HCT116 (cell line): ENCODE measurements at regions not wholly inside any gene's neighbourhood (a gene's known extent, or its start where the extent isn't known, plus 50 kb on each side); places are given as distances from the start of the nearest gene placed in this dataset.

Experiments used
- ATAC-seq: fragments of 200-7000 bp; cut with Tn5 transposase; 2 replicates; pipeline ENCODE4 v1.9.1; 2020; ENCODE audit warnings: mild to moderate bottlenecking, moderate library complexity
- BruUV-seq: library from RNA; stranded (reverse); fragments of 400-500 nt; replicated peaks from 2 replicates; lab custom pipeline; 2021; lab: Mats Ljungman, UMichigan
- CTCF ChIA-PET: fragments of 300-600 bp; sonication (Branson Sonifier 250); formaldehyde crosslinking; loops from one replicate; lab custom pipeline; 2021; ENCODE audit warnings: antibody characterized with exemption; lab: Charles Lee
- POLR2A ChIA-PET: fragments of 300-600, 350-600 bp; sonication (Branson Sonifier 250); formaldehyde crosslinking; loops from one replicate; lab custom pipeline; 2021; ENCODE audit warnings: antibody characterized with exemption; lab: Charles Lee
- RAD21 ChIA-PET, 2 experiments: fragments of 300-600 bp; sonication (Branson Sonifier 250); formaldehyde crosslinking; loops; one replicate each; lab custom pipeline; 2023; ENCODE audit warnings: low total read pairs in 2 of 2; ENCODE audit not compliant: uncharacterized antibody in 2 of 2, unreplicated experiment in 2 of 2, low non-redundant PET in 1 of 2; lab: Charles Lee
- DNase-seq: peaks from one replicate; pipeline ENCODE4 v3.0.0-alpha.2; 2010; ENCODE audit warnings: low read depth, low spot score
- H2AFZ ChIP-seq: fragments of 200-600 bp; shearing (Covaris generic), sonication (generic); 2 replicates; pipeline ENCODE4 v1.6.1; 2017; ENCODE audit warnings: low read depth, mixed run types, mixed read lengths, antibody characterized with exemption, low read length; ENCODE audit not compliant: poor library complexity, severe bottlenecking
- H3K27ac ChIP-seq: 2 replicates; pipeline ENCODE4 v1.5.1; 2012; ENCODE audit warnings: low read depth, low read length
- H3K27me3 ChIP-seq: fragments of 200-600 bp; sonication (generic); 2 replicates; pipeline ENCODE4 v1.6.1; 2016; ENCODE audit warnings: mixed run types, low read length, mixed read lengths; ENCODE audit not compliant: insufficient read depth
- H3K36me3 ChIP-seq, 2 experiments: fragments of 200-500 bp in 1 of 2; fragments of 200-600 bp in 1 of 2; sonication (Bioruptor generic) in 1 of 2; sonication (generic) in 1 of 2; 2 replicates each; pipeline versions ENCODE4 v1.5.1 to v1.6.1; 2014 to 2016; ENCODE audit warnings: low read length in 2 of 2, inconsistent platforms in 1 of 2, mixed read lengths in 1 of 2, mixed run types in 1 of 2; ENCODE audit not compliant: insufficient read depth in 2 of 2, control insufficient read depth in 1 of 2
- H3K4me1 ChIP-seq, 2 experiments: fragments of 200-600 bp in 1 of 2; sonication (generic) in 1 of 2; 2 replicates each; pipeline versions ENCODE4 v1.5.1 to v1.6.1; 2012 to 2017; ENCODE audit warnings: low read length in 2 of 2, inconsistent platforms in 1 of 2, mild to moderate bottlenecking in 1 of 2, mixed read lengths in 1 of 2, mixed run types in 1 of 2, moderate library complexity in 1 of 2; ENCODE audit not compliant: insufficient read depth in 2 of 2, control insufficient read depth in 1 of 2
- H3K4me2 ChIP-seq: fragments of 200-600 bp; sonication (generic); 2 replicates; pipeline ENCODE4 v1.6.1; 2017; ENCODE audit warnings: mixed run types, low read length, mixed read lengths
- H3K4me3 ChIP-seq, 2 experiments: fragments of 200-600 bp in 1 of 2; sonication (generic) in 1 of 2; replicated peaks in 1 of 2; 2 replicates each; pipeline ENCODE4 v1.5.1; 2011 to 2016; ENCODE audit warnings: low read length in 2 of 2, control low read depth in 1 of 2, low read depth in 1 of 2, mild to moderate bottlenecking in 1 of 2, mixed read lengths in 1 of 2, mixed run types in 1 of 2
- H3K79me2 ChIP-seq: fragments of 200-600 bp; sonication (generic); 2 replicates; pipeline ENCODE4 v1.6.1; 2017; ENCODE audit warnings: mild to moderate bottlenecking, mixed run types, low read length, moderate library complexity, mixed read lengths; ENCODE audit not compliant: insufficient read depth
- H3K9ac ChIP-seq: fragments of 200-600 bp; sonication (generic); 2 replicates; pipeline ENCODE4 v1.6.1; 2016; ENCODE audit warnings: low read length, mixed read lengths
- H3K9me2 ChIP-seq: fragments of 200-600 bp; sonication (generic), shearing (Covaris generic); 2 replicates; pipeline ENCODE4 v1.6.1; 2017; ENCODE audit warnings: mixed run types, mild to moderate bottlenecking, moderate library complexity; ENCODE audit not compliant: insufficient read depth
- H3K9me3 ChIP-seq, 2 experiments: fragments of 200-500 bp in 1 of 2; fragments of 200-600 bp in 1 of 2; sonication (Bioruptor generic) in 1 of 2; sonication (generic) in 1 of 2; 2 replicates each; pipeline ENCODE4 v1.6.1; 2014 to 2017; ENCODE audit warnings: low read length in 2 of 2, mixed read lengths in 2 of 2, inconsistent platforms in 1 of 2, low read depth in 1 of 2, mild to moderate bottlenecking in 1 of 2, mixed run types in 1 of 2, moderate library complexity in 1 of 2; ENCODE audit not compliant: control insufficient read depth in 1 of 2, insufficient read depth in 1 of 2
- H4K20me1 ChIP-seq: fragments of 200-600 bp; sonication (generic), shearing (Covaris generic); 2 replicates; pipeline ENCODE4 v1.6.1; 2017; ENCODE audit warnings: mixed run types, mild to moderate bottlenecking, moderate library complexity; ENCODE audit not compliant: insufficient read depth
- CBX3 ChIP-seq: IDR thresholded peaks from 2 replicates; pipeline ENCODE4 v1.6.1; 2012; ENCODE audit warnings: low read depth
- EGR1 ChIP-seq: IDR thresholded peaks from 2 replicates; pipeline ENCODE4 v1.6.1; 2012; ENCODE audit warnings: low read depth
- EZH2 ChIP-seq: fragments of 200-600 bp; sonication (generic); IDR thresholded peaks from 2 replicates; pipeline ENCODE4 v1.6.1; 2017; ENCODE audit warnings: antibody characterized with exemption, mixed run types
- EZH2phosphoT487 ChIP-seq: fragments of 200-600 bp; IDR thresholded peaks from 2 replicates; pipeline ENCODE4 v1.6.1; 2018; ENCODE audit warnings: antibody characterized with exemption, borderline replicate concordance
- FOSL1 ChIP-seq: IDR thresholded peaks from 2 replicates; pipeline ENCODE4 v1.6.1; 2012; ENCODE audit warnings: low read depth
- POLR2A ChIP-seq: IDR thresholded peaks from 2 replicates; pipeline ENCODE4 v1.7.0; 2011; ENCODE audit warnings: borderline replicate concordance; ENCODE audit not compliant: insufficient read depth, insufficient read length; ENCODE audit errors: extremely low read depth
- RAD21 ChIP-seq: IDR thresholded peaks from 2 replicates; pipeline ENCODE4 v1.6.1; 2012; ENCODE audit warnings: low read depth, mild to moderate bottlenecking
- SRF ChIP-seq: IDR thresholded peaks from 2 replicates; pipeline ENCODE4 v1.6.1; 2012; ENCODE audit warnings: low read depth
- TCF7L2 ChIP-seq: IDR thresholded peaks from 2 replicates; pipeline ENCODE4 v1.7.0; 2011; ENCODE audit warnings: borderline replicate concordance, inconsistent platforms; ENCODE audit not compliant: insufficient read depth, insufficient read length; ENCODE audit errors: extremely low read depth
- YY1 ChIP-seq: IDR thresholded peaks from 2 replicates; pipeline ENCODE4 v1.6.1; 2011; ENCODE audit warnings: low read length, low read depth, moderate library complexity, mild to moderate bottlenecking; ENCODE audit not compliant: insufficient replicate concordance; ENCODE audit errors: extremely low read depth
- ZFX ChIP-seq: fragments of 450-650 bp; IDR thresholded peaks from 2 replicates; pipeline ENCODE4 v1.6.1; 2017
- ZNF274 ChIP-seq: fragments of 200-500 bp; sonication (Bioruptor generic); IDR thresholded peaks from 2 replicates; pipeline ENCODE4 v1.6.1; 2014; ENCODE audit warnings: mild to moderate bottlenecking, low read depth, low read length, inconsistent platforms
- intact Hi-C: fragments of 100-400 bp; cut with micrococcal nuclease; formaldehyde crosslinking; loops from 2 replicates; pipeline ENCODE4 v1.10.0; 2022
- TF ChIP-seq, protein P1 (sequence below): IDR thresholded peaks from 2 replicates; pipeline ENCODE4 v1.6.1; 2012; ENCODE audit warnings: low read depth
- TF ChIP-seq, protein P2 (sequence below): IDR thresholded peaks from 2 replicates; pipeline ENCODE4 v1.6.1; 2012
- TF ChIP-seq, protein P3 (sequence below), 3 experiments: fragments of 200-600 bp in 1 of 3; sonication (generic) in 1 of 3; IDR thresholded peaks in 2 of 3; conservative IDR thresholded peaks in 1 of 3; 2 replicates each; pipeline ENCODE4 v1.5.1; 2012 to 2017; ENCODE audit warnings: low read depth in 2 of 3, low read length in 2 of 3, antibody characterized with exemption in 1 of 3, borderline replicate concordance in 1 of 3, control low read depth in 1 of 3, mild to moderate bottlenecking in 1 of 3, mixed read lengths in 1 of 3, mixed run types in 1 of 3, moderate library complexity in 1 of 3; ENCODE audit not compliant: insufficient read depth in 1 of 3
- TF ChIP-seq, protein P4 (sequence below): IDR thresholded peaks from 2 replicates; pipeline ENCODE4 v1.6.1; 2012

DNA sequence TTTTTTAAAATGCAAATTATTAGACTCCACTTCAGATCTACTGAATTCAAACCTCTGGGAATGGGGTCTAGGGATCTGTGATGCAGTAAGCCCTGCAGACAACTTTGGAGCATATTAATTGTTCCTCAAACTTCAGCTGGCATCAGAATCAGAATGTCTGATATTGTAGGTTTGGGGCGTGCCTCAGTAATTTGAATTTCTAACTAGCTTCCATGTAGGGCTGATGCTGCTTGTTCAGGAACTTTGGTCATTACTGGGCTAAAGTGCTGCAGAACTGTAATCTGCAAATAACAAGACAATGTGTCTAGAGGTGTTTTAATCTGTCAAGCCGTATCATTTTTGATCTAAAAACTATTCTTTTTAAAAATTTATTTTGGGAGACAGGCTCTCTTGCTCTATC lies 1719.7 kb upstream of the PIK3C3 start:
- RAD21 ChIA-PET: no interaction called here
- no peaks in the 10 kb centered on the region for H3K9me3 ChIP-seq
- intact Hi-C loops: no loop called here
- no peak overlapping the region for H3K27ac ChIP-seq
- POLR2A ChIA-PET: no interaction called here
- no peaks in the 10 kb centered on the region for H3K4me1 ChIP-seq
- no peak overlapping the region for H3K9ac ChIP-seq
- H3K4me2 ChIP-seq: no peak overlapping the region
- TF ChIP-seq, protein P1, sequence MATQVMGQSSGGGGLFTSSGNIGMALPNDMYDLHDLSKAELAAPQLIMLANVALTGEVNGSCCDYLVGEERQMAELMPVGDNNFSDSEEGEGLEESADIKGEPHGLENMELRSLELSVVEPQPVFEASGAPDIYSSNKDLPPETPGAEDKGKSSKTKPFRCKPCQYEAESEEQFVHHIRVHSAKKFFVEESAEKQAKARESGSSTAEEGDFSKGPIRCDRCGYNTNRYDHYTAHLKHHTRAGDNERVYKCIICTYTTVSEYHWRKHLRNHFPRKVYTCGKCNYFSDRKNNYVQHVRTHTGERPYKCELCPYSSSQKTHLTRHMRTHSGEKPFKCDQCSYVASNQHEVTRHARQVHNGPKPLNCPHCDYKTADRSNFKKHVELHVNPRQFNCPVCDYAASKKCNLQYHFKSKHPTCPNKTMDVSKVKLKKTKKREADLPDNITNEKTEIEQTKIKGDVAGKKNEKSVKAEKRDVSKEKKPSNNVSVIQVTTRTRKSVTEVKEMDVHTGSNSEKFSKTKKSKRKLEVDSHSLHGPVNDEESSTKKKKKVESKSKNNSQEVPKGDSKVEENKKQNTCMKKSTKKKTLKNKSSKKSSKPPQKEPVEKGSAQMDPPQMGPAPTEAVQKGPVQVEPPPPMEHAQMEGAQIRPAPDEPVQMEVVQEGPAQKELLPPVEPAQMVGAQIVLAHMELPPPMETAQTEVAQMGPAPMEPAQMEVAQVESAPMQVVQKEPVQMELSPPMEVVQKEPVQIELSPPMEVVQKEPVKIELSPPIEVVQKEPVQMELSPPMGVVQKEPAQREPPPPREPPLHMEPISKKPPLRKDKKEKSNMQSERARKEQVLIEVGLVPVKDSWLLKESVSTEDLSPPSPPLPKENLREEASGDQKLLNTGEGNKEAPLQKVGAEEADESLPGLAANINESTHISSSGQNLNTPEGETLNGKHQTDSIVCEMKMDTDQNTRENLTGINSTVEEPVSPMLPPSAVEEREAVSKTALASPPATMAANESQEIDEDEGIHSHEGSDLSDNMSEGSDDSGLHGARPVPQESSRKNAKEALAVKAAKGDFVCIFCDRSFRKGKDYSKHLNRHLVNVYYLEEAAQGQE: no peak
- TF ChIP-seq, protein P2, sequence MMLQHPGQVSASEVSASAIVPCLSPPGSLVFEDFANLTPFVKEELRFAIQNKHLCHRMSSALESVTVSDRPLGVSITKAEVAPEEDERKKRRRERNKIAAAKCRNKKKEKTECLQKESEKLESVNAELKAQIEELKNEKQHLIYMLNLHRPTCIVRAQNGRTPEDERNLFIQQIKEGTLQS: no peak
- no peak for TF ChIP-seq ZFX
- TF ChIP-seq YY1: no peak
- TF ChIP-seq, protein P3, sequence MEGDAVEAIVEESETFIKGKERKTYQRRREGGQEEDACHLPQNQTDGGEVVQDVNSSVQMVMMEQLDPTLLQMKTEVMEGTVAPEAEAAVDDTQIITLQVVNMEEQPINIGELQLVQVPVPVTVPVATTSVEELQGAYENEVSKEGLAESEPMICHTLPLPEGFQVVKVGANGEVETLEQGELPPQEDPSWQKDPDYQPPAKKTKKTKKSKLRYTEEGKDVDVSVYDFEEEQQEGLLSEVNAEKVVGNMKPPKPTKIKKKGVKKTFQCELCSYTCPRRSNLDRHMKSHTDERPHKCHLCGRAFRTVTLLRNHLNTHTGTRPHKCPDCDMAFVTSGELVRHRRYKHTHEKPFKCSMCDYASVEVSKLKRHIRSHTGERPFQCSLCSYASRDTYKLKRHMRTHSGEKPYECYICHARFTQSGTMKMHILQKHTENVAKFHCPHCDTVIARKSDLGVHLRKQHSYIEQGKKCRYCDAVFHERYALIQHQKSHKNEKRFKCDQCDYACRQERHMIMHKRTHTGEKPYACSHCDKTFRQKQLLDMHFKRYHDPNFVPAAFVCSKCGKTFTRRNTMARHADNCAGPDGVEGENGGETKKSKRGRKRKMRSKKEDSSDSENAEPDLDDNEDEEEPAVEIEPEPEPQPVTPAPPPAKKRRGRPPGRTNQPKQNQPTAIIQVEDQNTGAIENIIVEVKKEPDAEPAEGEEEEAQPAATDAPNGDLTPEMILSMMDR (IDR thresholded peaks at IDR 0.05 in 2 of 3, conservative IDR thresholded peaks at IDR 0.05 in 1 of 3; ENCODE audit: borderline replicate concordance in 1 of 3, insufficient read depth in 1 of 3, low read depth in 2 of 3, low read length in 2 of 3): no peak
- no peak for TF ChIP-seq TCF7L2
- TF ChIP-seq EGR1: no peak
- TF ChIP-seq RAD21: no peak
- no peak for TF ChIP-seq CBX3
- no peak for TF ChIP-seq EZH2
- no peak for TF ChIP-seq ZNF274
- no peak for TF ChIP-seq POLR2A
- TF ChIP-seq EZH2phosphoT487: no peak
- no peak for TF ChIP-seq SRF
- TF ChIP-seq, protein P4, sequence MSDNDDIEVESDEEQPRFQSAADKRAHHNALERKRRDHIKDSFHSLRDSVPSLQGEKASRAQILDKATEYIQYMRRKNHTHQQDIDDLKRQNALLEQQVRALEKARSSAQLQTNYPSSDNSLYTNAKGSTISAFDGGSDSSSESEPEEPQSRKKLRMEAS: no peak
- no peak for TF ChIP-seq FOSL1
- H3K79me2 ChIP-seq: no peaks in the 10 kb centered on the region
- no peaks in the 10 kb centered on the region for H3K36me3 ChIP-seq
- ATAC-seq (no peak), DNase-seq (no peak)
- no TSS peak for BruUV-seq
- H3K27me3 ChIP-seq: no peaks in the 10 kb centered on the region
- no peak overlapping the region for H2AFZ ChIP-seq
- no peaks in the 10 kb centered on the region for H4K20me1 ChIP-seq
- H3K9me2 ChIP-seq: no peaks in the 10 kb centered on the region
- H3K4me3 ChIP-seq: no peak overlapping the region
- CTCF ChIA-PET: no interaction called here
